ENCODE measurements at regions not wholly inside any gene's neighbourhood (a gene's known extent, or its start where the extent isn't known, plus 50 kb on each side); places are given as distances from the start of the nearest gene placed in this dataset.

DNA sequence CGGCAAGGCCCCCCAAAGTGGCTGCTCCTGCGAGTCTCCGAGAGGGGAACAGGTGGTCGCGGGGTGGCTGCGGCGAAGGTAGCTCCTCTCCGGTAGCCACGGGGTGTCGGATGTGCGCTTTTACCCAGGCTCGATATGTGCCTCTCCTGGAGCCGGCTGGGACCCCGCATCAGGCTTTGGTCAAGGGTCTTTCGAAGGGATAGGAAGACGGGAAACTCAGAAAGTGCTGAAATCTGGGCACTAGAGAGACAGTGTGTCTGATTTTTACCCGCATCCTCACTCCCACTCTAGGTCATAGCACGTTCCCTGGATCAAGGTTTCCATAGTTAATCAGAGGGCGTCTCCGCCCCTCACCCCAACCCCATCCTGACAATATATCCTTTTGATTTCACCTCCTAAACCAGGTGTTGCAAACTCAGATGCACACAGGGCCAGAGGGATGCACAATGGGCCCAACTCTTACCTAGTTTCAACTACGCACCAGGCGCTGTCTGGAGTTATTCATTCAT, 156.9 kb downstream of the PTPN11 start:
- TF ChIP-seq, protein P1, sequence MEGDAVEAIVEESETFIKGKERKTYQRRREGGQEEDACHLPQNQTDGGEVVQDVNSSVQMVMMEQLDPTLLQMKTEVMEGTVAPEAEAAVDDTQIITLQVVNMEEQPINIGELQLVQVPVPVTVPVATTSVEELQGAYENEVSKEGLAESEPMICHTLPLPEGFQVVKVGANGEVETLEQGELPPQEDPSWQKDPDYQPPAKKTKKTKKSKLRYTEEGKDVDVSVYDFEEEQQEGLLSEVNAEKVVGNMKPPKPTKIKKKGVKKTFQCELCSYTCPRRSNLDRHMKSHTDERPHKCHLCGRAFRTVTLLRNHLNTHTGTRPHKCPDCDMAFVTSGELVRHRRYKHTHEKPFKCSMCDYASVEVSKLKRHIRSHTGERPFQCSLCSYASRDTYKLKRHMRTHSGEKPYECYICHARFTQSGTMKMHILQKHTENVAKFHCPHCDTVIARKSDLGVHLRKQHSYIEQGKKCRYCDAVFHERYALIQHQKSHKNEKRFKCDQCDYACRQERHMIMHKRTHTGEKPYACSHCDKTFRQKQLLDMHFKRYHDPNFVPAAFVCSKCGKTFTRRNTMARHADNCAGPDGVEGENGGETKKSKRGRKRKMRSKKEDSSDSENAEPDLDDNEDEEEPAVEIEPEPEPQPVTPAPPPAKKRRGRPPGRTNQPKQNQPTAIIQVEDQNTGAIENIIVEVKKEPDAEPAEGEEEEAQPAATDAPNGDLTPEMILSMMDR (IDR thresholded peaks at IDR 0.05): no peak
- TF ChIP-seq POLR2A (IDR thresholded peaks at IDR 0.05) (no peak), EP300 (IDR thresholded peaks at IDR 0.05; ENCODE audit: low read depth) (no peak), POLR2AphosphoS5 (IDR thresholded peaks at IDR 0.05) (no peak)
